IMR-90 (cell line): ENCODE measurements at regions not wholly inside any gene's neighbourhood (a gene's known extent, or its start where the extent isn't known, plus 50 kb on each side); places are given as distances from the start of the nearest gene placed in this dataset.

Experiments
- ATAC-seq: fragments of 200-7000 bp; cut with Tn5 transposase; 2 replicates; pipeline ENCODE4 v1.9.1; 2020; ENCODE audit warnings: low read depth, mild to moderate bottlenecking, moderate library complexity
- BruUV-seq: library from RNA; stranded (reverse); fragments of 400-500 nt; replicated peaks from 2 replicates; lab custom pipeline; 2021; lab: Mats Ljungman, UMichigan
- CTCF ChIA-PET: fragments of 300-600 bp; formaldehyde crosslinking; extraction: SDS; loops from one replicate; lab custom pipeline; 2021; ENCODE audit warnings: antibody characterized with exemption; lab: Yijun Ruan, JAX
- POLR2A ChIA-PET: fragments of 300-600 bp; sonication (Branson Sonifier 250); formaldehyde crosslinking; loops from one replicate; lab custom pipeline; 2022; ENCODE audit warnings: antibody characterized with exemption; ENCODE audit not compliant: unreplicated experiment; lab: Charles Lee
- DNase-seq: peaks from one replicate; pipeline ENCODE4 v3.0.0; 2013
- H2AFZ ChIP-seq: replicated peaks from 2 replicates; pipeline ENCODE3; 2013; ENCODE audit warnings: low read length, mild to moderate bottlenecking; ENCODE audit not compliant: poor library complexity
- H2AK5ac ChIP-seq: 2 replicates; pipeline ENCODE4 v1.6.1; 2013; ENCODE audit warnings: low read depth, low read length, inconsistent platforms
- H2AK9ac ChIP-seq: replicated peaks from 2 replicates; pipeline ENCODE3; 2013; ENCODE audit warnings: mild to moderate bottlenecking, low read depth, low read length, moderate library complexity; ENCODE audit not compliant: poor library complexity
- H2BK120ac ChIP-seq: 2 replicates; pipeline ENCODE4 v1.6.1; 2013; ENCODE audit warnings: low read depth, low read length, inconsistent platforms
- H2BK15ac ChIP-seq: 3 replicates; pipeline ENCODE4 v1.6.1; 2013; ENCODE audit warnings: low read depth, low read length, inconsistent platforms
- H2BK20ac ChIP-seq: 2 replicates; pipeline ENCODE4 v1.6.1; 2013; ENCODE audit warnings: low read depth, mild to moderate bottlenecking, inconsistent platforms, low read length, moderate library complexity
- H2BK5ac ChIP-seq: 2 replicates; pipeline ENCODE4 v1.6.1; 2013; ENCODE audit warnings: mild to moderate bottlenecking, low read depth, low read length, inconsistent platforms; ENCODE audit not compliant: poor library complexity, severe bottlenecking
- H3K14ac ChIP-seq: replicated peaks from 2 replicates; pipeline ENCODE4 v1.6.1; 2013; ENCODE audit warnings: low read depth, low read length, inconsistent platforms
- H3K18ac ChIP-seq: 2 replicates; pipeline ENCODE4 v1.6.1; 2013; ENCODE audit warnings: low read depth, low read length, control low read depth
- H3K23ac ChIP-seq: 2 replicates; pipeline ENCODE4 v1.6.1; 2013; ENCODE audit warnings: low read depth, low read length, inconsistent platforms
- H3K27ac ChIP-seq: 2 replicates; pipeline ENCODE4 v1.5.1; 2013; ENCODE audit warnings: mild to moderate bottlenecking, control low read depth, low read length; ENCODE audit not compliant: insufficient read depth
- H3K27me3 ChIP-seq: 2 replicates; pipeline ENCODE4 v1.6.1; 2013; ENCODE audit warnings: low read length; ENCODE audit not compliant: control insufficient read depth, insufficient read depth
- H3K36me3 ChIP-seq: 2 replicates; pipeline ENCODE4 v1.6.1; 2013; ENCODE audit warnings: low read length, mixed read lengths; ENCODE audit not compliant: control insufficient read depth, insufficient read depth
- H3K4ac ChIP-seq: 2 replicates; pipeline ENCODE4 v1.6.1; 2013; ENCODE audit warnings: low read depth, low read length, inconsistent platforms
- H3K4me1 ChIP-seq: 2 replicates; pipeline ENCODE4 v1.6.1; 2013; ENCODE audit warnings: low read length, mixed read lengths; ENCODE audit not compliant: control insufficient read depth, insufficient read depth
- H3K4me2 ChIP-seq: 2 replicates; pipeline ENCODE4 v1.6.1; 2013; ENCODE audit warnings: low read depth, mild to moderate bottlenecking, control low read depth, low read length, moderate library complexity
- H3K4me3 ChIP-seq: 2 replicates; pipeline ENCODE4 v1.5.1; 2013; ENCODE audit warnings: low read depth, mild to moderate bottlenecking, control low read depth, low read length, moderate library complexity; ENCODE audit not compliant: insufficient read depth
- H3K56ac ChIP-seq: 2 replicates; pipeline ENCODE4 v1.6.1; 2013; ENCODE audit warnings: low read length, inconsistent platforms; ENCODE audit not compliant: insufficient read depth; ENCODE audit errors: extremely low read depth
- H3K79me1 ChIP-seq, 2 experiments: 2 replicates each; pipeline ENCODE4 v1.6.1; 2013; ENCODE audit warnings: low read length in 2 of 2, inconsistent platforms in 1 of 2, low read depth in 1 of 2
- H3K9ac ChIP-seq: 2 replicates; pipeline ENCODE4 v1.6.1; 2013; ENCODE audit warnings: low read depth, low read length, control low read depth
- H3K9me1 ChIP-seq: 2 replicates; pipeline ENCODE4 v1.6.1; 2013; ENCODE audit warnings: low read length, inconsistent platforms; ENCODE audit not compliant: insufficient read depth
- H3K9me3 ChIP-seq: 2 replicates; pipeline ENCODE4 v1.6.1; 2013; ENCODE audit warnings: low read length; ENCODE audit not compliant: control insufficient read depth, insufficient read depth
- H4K20me1 ChIP-seq: 2 replicates; pipeline ENCODE4 v1.6.1; 2013; ENCODE audit warnings: low read length, inconsistent platforms; ENCODE audit not compliant: insufficient read depth
- H4K5ac ChIP-seq: 2 replicates; pipeline ENCODE4 v1.6.1; 2013; ENCODE audit warnings: mild to moderate bottlenecking, low read depth, low read length, control low read depth
- H4K8ac ChIP-seq, 2 experiments: 2 replicates each; pipeline ENCODE4 v1.6.1; 2013; ENCODE audit warnings: low read depth in 2 of 2, low read length in 2 of 2, control low read depth in 1 of 2, inconsistent platforms in 1 of 2
- H4K91ac ChIP-seq: 2 replicates; pipeline ENCODE4 v1.6.1; 2013; ENCODE audit warnings: low read depth, low read length, inconsistent platforms; ENCODE audit not compliant: insufficient read depth
- BHLHE40 ChIP-seq: fragments of 150-350 bp; IDR thresholded peaks from 2 replicates; pipeline ENCODE4 v1.6.1; 2016; ENCODE audit warnings: mild to moderate bottlenecking, low read depth, low read length
- FOS ChIP-seq: fragments of 150-350 bp; IDR thresholded peaks from 2 replicates; pipeline ENCODE4 v1.6.1; 2016; ENCODE audit warnings: low read depth, low read length
- MXI1 ChIP-seq: IDR thresholded peaks from 2 replicates; pipeline ENCODE4 v1.6.1; 2012; ENCODE audit warnings: low read depth, mild to moderate bottlenecking, low read length, moderate library complexity, borderline replicate concordance
- RCOR1 ChIP-seq: IDR thresholded peaks from 2 replicates; pipeline ENCODE4 v1.6.1; 2012; ENCODE audit warnings: mild to moderate bottlenecking, low read length, improper control_type of control experiment; ENCODE audit not compliant: insufficient replicate concordance
- WGBS, 2 experiments: methylation state at CpG; one replicate each; pipeline versions ENCODE4 v1.1.5 to v1.1.7; 2013; ENCODE audit warnings: missing lambda C conversion rate in 2 of 2; ENCODE audit not compliant: insufficient read length in 1 of 2; ENCODE audit errors: extremely low coverage in 2 of 2; 5-methylcytosine and 5-hydroxymethylcytosine counted together
- dilution Hi-C: fragments of 300-500 bp; cut with HindIII; formaldehyde crosslinking; loops from one replicate; pipeline ENCODE4 v1.14.3; 2018; ENCODE audit warnings: low sequenced_read_pairs; ENCODE audit not compliant: unreplicated experiment
- in situ Hi-C: fragments of 300-500 bp; cut with MboI; formaldehyde crosslinking; loops from 3 replicates; pipeline ENCODE4 v1.14.3; 2019; ENCODE audit warnings: low sequenced_read_pairs, inconsistent platforms, mixed read lengths
- intact Hi-C: fragments of 100-400 bp; cut with micrococcal nuclease; formaldehyde crosslinking; loops from 2 replicates; pipeline ENCODE4 v1.10.0; 2022
- TF ChIP-seq, protein P1 (sequence below): conservative IDR thresholded peaks from 2 replicates; pipeline ENCODE4 v1.5.1; 2012; ENCODE audit warnings: mild to moderate bottlenecking, low read depth, low read length, improper control_type of control experiment

DNA sequence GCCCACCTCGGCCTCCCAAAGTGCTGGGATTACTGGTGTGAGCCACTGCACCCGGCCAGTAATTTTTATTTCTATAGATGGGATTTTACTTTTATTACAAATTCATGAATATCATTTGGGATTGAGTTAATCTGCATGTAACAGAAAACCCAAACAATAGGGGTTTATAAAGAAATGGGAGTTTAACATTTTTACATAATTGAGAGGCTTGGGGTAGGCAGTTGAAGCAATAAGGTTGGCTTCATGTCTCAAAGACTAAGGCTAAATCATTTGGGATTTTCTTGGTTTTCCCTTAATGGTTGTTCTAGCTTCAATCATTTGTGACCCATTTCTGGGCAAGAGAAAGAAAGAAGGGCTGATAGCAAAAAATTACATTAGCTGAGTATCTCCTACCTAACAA lies 118.7 kb upstream of the FOXD3 start:
- no peak overlapping the region for H3K23ac ChIP-seq
- no peak overlapping the region for H2AFZ ChIP-seq
- H3K27me3 ChIP-seq, result peaks cover 2% of the 10 kb centered on the region
- ChIA-PET POLR2A (no interaction called here), CTCF (no interaction called here)
- TF ChIP-seq BHLHE40 (no peak), MXI1 (no peak), FOS (no peak), RCOR1 (no peak)
- TF ChIP-seq, protein P1, sequence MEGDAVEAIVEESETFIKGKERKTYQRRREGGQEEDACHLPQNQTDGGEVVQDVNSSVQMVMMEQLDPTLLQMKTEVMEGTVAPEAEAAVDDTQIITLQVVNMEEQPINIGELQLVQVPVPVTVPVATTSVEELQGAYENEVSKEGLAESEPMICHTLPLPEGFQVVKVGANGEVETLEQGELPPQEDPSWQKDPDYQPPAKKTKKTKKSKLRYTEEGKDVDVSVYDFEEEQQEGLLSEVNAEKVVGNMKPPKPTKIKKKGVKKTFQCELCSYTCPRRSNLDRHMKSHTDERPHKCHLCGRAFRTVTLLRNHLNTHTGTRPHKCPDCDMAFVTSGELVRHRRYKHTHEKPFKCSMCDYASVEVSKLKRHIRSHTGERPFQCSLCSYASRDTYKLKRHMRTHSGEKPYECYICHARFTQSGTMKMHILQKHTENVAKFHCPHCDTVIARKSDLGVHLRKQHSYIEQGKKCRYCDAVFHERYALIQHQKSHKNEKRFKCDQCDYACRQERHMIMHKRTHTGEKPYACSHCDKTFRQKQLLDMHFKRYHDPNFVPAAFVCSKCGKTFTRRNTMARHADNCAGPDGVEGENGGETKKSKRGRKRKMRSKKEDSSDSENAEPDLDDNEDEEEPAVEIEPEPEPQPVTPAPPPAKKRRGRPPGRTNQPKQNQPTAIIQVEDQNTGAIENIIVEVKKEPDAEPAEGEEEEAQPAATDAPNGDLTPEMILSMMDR, result no peak
- no peaks in the 10 kb centered on the region for H3K4me1 ChIP-seq
- no peak overlapping the region for H2AK9ac ChIP-seq
- no peak for DNase-seq
- H2AK5ac ChIP-seq, result no peak overlapping the region
- no peak overlapping the region for H3K4me2 ChIP-seq
- no CpG with 5 or more reads among the region's 2 CpGs for WGBS, 2 experiments
- in situ Hi-C loops (no loop called here), dilution Hi-C loops (no loop called here), intact Hi-C loops (no loop called here)
- no peaks in the 10 kb centered on the region for H3K36me3 ChIP-seq
- H3K27ac ChIP-seq, result no peak overlapping the region
- H3K56ac ChIP-seq, result no peak overlapping the region
- no peak overlapping the region for H2BK120ac ChIP-seq
- H3K9me3 ChIP-seq, result no peaks in the 10 kb centered on the region
- ATAC-seq, result no peak
- H3K9me1 ChIP-seq, result no peaks in the 10 kb centered on the region
- H2BK15ac ChIP-seq, result no peak overlapping the region
- no peak overlapping the region for H3K4ac ChIP-seq
- H2BK20ac ChIP-seq, result no peak overlapping the region
- no peaks in the 10 kb centered on the region for H4K20me1 ChIP-seq
- H3K14ac ChIP-seq, result no peak overlapping the region
- H2BK5ac ChIP-seq, result no peak overlapping the region
- no peak overlapping the region for H3K18ac ChIP-seq
- no peak overlapping the region for H3K9ac ChIP-seq
- H4K5ac ChIP-seq, result no peak overlapping the region
- BruUV-seq, result no TSS peak
- no peaks in the 10 kb centered on the region for H3K79me1 ChIP-seq
- no peak overlapping the region for H3K4me3 ChIP-seq
- no peak overlapping the region for H4K8ac ChIP-seq
- H4K91ac ChIP-seq, result no peak overlapping the region
